ENCODE measurements at regions not wholly inside any gene's neighbourhood (a gene's known extent, or its start where the extent isn't known, plus 50 kb on each side); places are given as distances from the start of the nearest gene placed in this dataset.

GRCh38 chr17:6346156-6346786 is 88.7 kb downstream of the AIPL1 start:
- no peak for TF ChIP-seq CTCF (IDR thresholded peaks at IDR 0.05; ENCODE audit: borderline replicate concordance, control extremely low read depth, extremely low read depth, insufficient read depth, missing control alignments)
- no peak for DNase-seq (ENCODE audit: low spot score)
- in situ Hi-C loops (cut with MboI; ENCODE audit: low sequenced_read_pairs, unreplicated experiment): no loop called here

GRCh38 chr17:6343736-6344135 is 91.2 kb downstream of the AIPL1 start:
- in situ Hi-C loops (cut with MboI; ENCODE audit: low sequenced_read_pairs, unreplicated experiment): no loop called here
- DNase-seq (ENCODE audit: low spot score): no peak
- no peak for TF ChIP-seq CTCF (IDR thresholded peaks at IDR 0.05; ENCODE audit: borderline replicate concordance, control extremely low read depth, extremely low read depth, insufficient read depth, missing control alignments)

- in situ Hi-C loops (cut with MboI; ENCODE audit: low sequenced_read_pairs, unreplicated experiment): no loop called here
- DNase-seq (ENCODE audit: low spot score): no peak
- no peak for TF ChIP-seq CTCF (IDR thresholded peaks at IDR 0.05; ENCODE audit: borderline replicate concordance, control extremely low read depth, extremely low read depth, insufficient read depth, missing control alignments)
Measured at GRCh38 chr17:6343191-6343590, 91.7 kb downstream of the AIPL1 start.

- in situ Hi-C loops (cut with MboI; ENCODE audit: low sequenced_read_pairs, unreplicated experiment): no loop called here
- no peak for TF ChIP-seq CTCF (IDR thresholded peaks at IDR 0.05; ENCODE audit: borderline replicate concordance, control extremely low read depth, extremely low read depth, insufficient read depth, missing control alignments)
- no peak for DNase-seq (ENCODE audit: low spot score)
Measured at GRCh38 chr17:6340708-6341107, 94.2 kb downstream of the AIPL1 start.

GRCh38 chr17:6334386-6334785 is 100.5 kb downstream of the AIPL1 start:
- in situ Hi-C loops (cut with MboI; ENCODE audit: low sequenced_read_pairs, unreplicated experiment): no loop called here
- no peak for DNase-seq (ENCODE audit: low spot score)
- TF ChIP-seq CTCF (IDR thresholded peaks at IDR 0.05; ENCODE audit: borderline replicate concordance, control extremely low read depth, extremely low read depth, insufficient read depth, missing control alignments): no peak

- in situ Hi-C loops (cut with MboI; ENCODE audit: low sequenced_read_pairs, unreplicated experiment): no loop called here
- no peak for TF ChIP-seq CTCF (IDR thresholded peaks at IDR 0.05; ENCODE audit: borderline replicate concordance, control extremely low read depth, extremely low read depth, insufficient read depth, missing control alignments)
- no peak for DNase-seq (ENCODE audit: low spot score)
Measured at GRCh38 chr17:6330936-6331335, 104.0 kb downstream of the AIPL1 start.
